Liver (tissue), 3 donors: ENCODE measurements at regions not wholly inside any gene's neighbourhood (a gene's known extent, or its start where the extent isn't known, plus 50 kb on each side); places are given as distances from the start of the nearest gene placed in this dataset.
"Not testable (repeated sequence)": the region's sequence is repeated elsewhere in the genome, so short reads cannot be mapped to it uniquely, and the experiment has no call there.

Experiments
- ATF3 ChIP-seq: IDR thresholded peaks from 2 replicates; pipeline ENCODE4 v1.6.1; 2016; ENCODE audit warnings: antibody characterized with exemption
- YY1 ChIP-seq: IDR thresholded peaks from 2 replicates; pipeline ENCODE4 v1.6.1; 2016; ENCODE audit warnings: antibody characterized with exemption, mild to moderate bottlenecking
- TF ChIP-seq, protein P1 (sequence below): fragments of 150-350 bp; IDR thresholded peaks from 2 replicates; pipeline ENCODE4 v1.5.1; 2017; ENCODE audit warnings: improper control_type of control experiment, low read depth, low read length; ENCODE audit not compliant: missing input control
- donor health status: healthy.
- donor health status: healthy.

- TF ChIP-seq ATF3, YY1: not testable (repeated sequence)
- TF ChIP-seq, protein P1, sequence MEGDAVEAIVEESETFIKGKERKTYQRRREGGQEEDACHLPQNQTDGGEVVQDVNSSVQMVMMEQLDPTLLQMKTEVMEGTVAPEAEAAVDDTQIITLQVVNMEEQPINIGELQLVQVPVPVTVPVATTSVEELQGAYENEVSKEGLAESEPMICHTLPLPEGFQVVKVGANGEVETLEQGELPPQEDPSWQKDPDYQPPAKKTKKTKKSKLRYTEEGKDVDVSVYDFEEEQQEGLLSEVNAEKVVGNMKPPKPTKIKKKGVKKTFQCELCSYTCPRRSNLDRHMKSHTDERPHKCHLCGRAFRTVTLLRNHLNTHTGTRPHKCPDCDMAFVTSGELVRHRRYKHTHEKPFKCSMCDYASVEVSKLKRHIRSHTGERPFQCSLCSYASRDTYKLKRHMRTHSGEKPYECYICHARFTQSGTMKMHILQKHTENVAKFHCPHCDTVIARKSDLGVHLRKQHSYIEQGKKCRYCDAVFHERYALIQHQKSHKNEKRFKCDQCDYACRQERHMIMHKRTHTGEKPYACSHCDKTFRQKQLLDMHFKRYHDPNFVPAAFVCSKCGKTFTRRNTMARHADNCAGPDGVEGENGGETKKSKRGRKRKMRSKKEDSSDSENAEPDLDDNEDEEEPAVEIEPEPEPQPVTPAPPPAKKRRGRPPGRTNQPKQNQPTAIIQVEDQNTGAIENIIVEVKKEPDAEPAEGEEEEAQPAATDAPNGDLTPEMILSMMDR = not testable (repeated sequence)
These were observed 59.2 kb upstream of the CCDC180 start for GRCh38 chr9:97248252-97248651.
